ENCODE measurements at regions not wholly inside any gene's neighbourhood (a gene's known extent, or its start where the extent isn't known, plus 50 kb on each side); places are given as distances from the start of the nearest gene placed in this dataset.

DNA sequence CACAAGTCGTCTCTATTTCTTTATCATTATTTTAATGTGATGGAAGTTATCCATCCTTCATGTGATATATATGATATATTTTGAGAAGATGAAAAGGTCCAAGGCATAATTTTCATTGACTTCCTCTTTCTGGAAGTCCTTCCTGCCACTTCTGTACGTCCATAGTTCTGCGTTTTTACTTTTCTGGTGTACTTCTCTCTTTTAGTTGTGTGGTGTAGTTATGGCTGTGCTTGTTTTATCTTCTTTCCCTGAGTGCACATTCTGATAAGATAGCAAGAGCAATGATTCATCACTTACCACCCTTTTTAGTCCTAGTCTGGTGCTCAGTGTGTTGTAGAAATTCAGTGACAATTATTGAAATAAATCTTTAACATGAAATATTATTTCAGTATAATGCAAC, 231.3 kb upstream of the FERD3L start:
- TF ChIP-seq POLR2A (IDR thresholded peaks at IDR 0.05) = no peak
- TF ChIP-seq, protein P1, sequence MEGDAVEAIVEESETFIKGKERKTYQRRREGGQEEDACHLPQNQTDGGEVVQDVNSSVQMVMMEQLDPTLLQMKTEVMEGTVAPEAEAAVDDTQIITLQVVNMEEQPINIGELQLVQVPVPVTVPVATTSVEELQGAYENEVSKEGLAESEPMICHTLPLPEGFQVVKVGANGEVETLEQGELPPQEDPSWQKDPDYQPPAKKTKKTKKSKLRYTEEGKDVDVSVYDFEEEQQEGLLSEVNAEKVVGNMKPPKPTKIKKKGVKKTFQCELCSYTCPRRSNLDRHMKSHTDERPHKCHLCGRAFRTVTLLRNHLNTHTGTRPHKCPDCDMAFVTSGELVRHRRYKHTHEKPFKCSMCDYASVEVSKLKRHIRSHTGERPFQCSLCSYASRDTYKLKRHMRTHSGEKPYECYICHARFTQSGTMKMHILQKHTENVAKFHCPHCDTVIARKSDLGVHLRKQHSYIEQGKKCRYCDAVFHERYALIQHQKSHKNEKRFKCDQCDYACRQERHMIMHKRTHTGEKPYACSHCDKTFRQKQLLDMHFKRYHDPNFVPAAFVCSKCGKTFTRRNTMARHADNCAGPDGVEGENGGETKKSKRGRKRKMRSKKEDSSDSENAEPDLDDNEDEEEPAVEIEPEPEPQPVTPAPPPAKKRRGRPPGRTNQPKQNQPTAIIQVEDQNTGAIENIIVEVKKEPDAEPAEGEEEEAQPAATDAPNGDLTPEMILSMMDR (IDR thresholded peaks at IDR 0.05) = no peak

All from esophagus squamous epithelium (tissue), 4 donors.